IPS DF 6.9 (cell line): ENCODE measurements at regions not wholly inside any gene's neighbourhood (a gene's known extent, or its start where the extent isn't known, plus 50 kb on each side); places are given as distances from the start of the nearest gene placed in this dataset.
"Not testable (repeated sequence)": the region's sequence is repeated elsewhere in the genome, so short reads cannot be mapped to it uniquely, and the experiment has no call there.

ENCODE experiments used
- DNase-seq: peaks from one replicate; pipeline ENCODE4 v3.0.0-alpha.2; 2013; ENCODE audit warnings: low read depth, low spot score
- H3K27ac ChIP-seq: one replicate; pipeline ENCODE4 v1.5.1; 2013; ENCODE audit warnings: low read length, control low read depth
- H3K27me3 ChIP-seq: 2 replicates; pipeline ENCODE4 v1.6.1; 2013; ENCODE audit warnings: mild to moderate bottlenecking, low read length; ENCODE audit not compliant: control insufficient read depth, insufficient read depth
- H3K36me3 ChIP-seq: 2 replicates; pipeline ENCODE4 v1.6.1; 2013; ENCODE audit warnings: low read length; ENCODE audit not compliant: control insufficient read depth, insufficient read depth
- H3K4me1 ChIP-seq: 2 replicates; pipeline ENCODE4 v1.6.1; 2013; ENCODE audit warnings: low read length; ENCODE audit not compliant: control insufficient read depth, insufficient read depth
- H3K4me3 ChIP-seq: 2 replicates; pipeline ENCODE4 v1.5.1; 2013; ENCODE audit warnings: mild to moderate bottlenecking, low read length
- H3K9me3 ChIP-seq: 2 replicates; pipeline ENCODE4 v1.6.1; 2013; ENCODE audit warnings: low read length, inconsistent platforms; ENCODE audit not compliant: control insufficient read depth, insufficient read depth
- WGBS: extraction: QIAGEN DNeasy Blood & Tissue Kit; methylation state at CpG from one replicate; pipeline ENCODE4 v1.1.7; 2013; ENCODE audit warnings: mixed read lengths, missing lambda C conversion rate; ENCODE audit not compliant: insufficient read length, insufficient coverage; 5-methylcytosine and 5-hydroxymethylcytosine counted together

DNA sequence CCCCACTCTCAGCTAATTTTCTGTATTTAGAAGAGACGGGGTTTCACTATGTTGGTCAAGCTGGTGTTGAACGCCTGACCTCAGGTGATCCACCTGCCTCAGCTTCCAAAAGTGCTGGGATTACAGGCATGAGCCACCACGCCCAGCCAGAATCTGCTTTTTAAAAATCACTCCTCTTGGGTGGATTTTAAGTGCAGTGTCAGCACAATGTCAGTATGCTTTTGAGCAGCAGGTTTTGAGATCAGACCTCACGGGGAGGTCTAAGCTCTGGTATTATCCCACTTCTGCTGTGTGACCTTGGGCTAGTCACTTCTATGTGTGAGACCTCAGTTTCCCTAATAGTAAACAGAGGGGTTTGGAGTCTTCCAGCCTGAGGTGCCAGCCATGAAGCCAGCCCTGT, 51.8 kb upstream of the GSC start:
- H3K27me3 ChIP-seq: no peaks in the 10 kb centered on the region
- H3K36me3 ChIP-seq: no peaks in the 10 kb centered on the region
- no peak overlapping the region for H3K27ac ChIP-seq
- DNase-seq: no peak
- H3K4me3 ChIP-seq: no peak overlapping the region
- H3K4me1 ChIP-seq: no peaks in the 10 kb centered on the region
- WGBS: no CpG with 5 or more reads among the region's 4 CpGs
- no peaks in the 10 kb centered on the region for H3K9me3 ChIP-seq

DNA sequence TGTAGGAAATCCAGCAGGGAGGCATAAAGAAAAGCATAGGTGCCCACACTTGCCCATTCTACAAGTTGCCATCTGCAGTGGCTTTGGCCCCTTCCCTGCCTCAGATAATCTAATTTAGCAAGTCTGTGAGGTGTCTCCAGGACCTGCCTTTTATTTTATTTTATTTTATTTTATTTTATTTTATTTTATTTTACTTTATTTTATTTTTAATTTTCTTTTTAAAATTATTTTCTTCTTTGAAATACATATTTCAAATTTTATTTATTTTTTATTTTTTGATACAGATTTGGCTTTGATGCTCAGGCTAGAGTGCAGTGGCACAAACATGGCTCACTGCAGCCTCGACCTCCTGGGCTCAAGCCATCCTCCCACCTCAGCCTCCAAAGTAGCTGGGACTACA, 51.0 kb upstream of the GSC start:
- WGBS: no CpG with 5 or more reads among the region's 1 CpG
- not testable (repeated sequence) for H3K27ac ChIP-seq, H3K27me3 ChIP-seq, DNase-seq, H3K9me3 ChIP-seq, H3K4me1 ChIP-seq, H3K36me3 ChIP-seq, H3K4me3 ChIP-seq
